ENCODE measurements at regions not wholly inside any gene's neighbourhood (a gene's known extent, or its start where the extent isn't known, plus 50 kb on each side); places are given as distances from the start of the nearest gene placed in this dataset.

DNA sequence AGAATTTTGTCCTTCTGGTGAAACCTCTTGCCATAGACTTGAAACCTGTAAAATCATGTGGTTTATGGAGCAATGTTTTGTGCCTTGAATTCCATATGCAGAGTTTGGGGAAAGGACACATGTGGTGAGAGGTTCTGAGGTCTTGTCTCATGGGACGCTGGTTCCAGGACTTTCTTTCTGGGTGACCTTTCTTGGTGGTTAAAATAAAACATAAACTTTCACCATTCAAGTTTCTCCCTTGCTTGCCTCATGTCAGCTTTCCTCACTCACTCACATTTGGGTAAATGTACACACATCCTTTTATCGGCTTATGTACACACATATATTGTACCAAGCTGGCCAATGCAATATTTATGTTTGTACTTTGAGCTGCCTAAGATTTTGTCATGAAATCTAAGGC, 144.9 kb upstream of the CELF2 start:
- no peak for DNase-seq (ENCODE audit: low spot score)
- TF ChIP-seq, protein P1, sequence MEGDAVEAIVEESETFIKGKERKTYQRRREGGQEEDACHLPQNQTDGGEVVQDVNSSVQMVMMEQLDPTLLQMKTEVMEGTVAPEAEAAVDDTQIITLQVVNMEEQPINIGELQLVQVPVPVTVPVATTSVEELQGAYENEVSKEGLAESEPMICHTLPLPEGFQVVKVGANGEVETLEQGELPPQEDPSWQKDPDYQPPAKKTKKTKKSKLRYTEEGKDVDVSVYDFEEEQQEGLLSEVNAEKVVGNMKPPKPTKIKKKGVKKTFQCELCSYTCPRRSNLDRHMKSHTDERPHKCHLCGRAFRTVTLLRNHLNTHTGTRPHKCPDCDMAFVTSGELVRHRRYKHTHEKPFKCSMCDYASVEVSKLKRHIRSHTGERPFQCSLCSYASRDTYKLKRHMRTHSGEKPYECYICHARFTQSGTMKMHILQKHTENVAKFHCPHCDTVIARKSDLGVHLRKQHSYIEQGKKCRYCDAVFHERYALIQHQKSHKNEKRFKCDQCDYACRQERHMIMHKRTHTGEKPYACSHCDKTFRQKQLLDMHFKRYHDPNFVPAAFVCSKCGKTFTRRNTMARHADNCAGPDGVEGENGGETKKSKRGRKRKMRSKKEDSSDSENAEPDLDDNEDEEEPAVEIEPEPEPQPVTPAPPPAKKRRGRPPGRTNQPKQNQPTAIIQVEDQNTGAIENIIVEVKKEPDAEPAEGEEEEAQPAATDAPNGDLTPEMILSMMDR (IDR thresholded peaks at IDR 0.05; ENCODE audit: extremely low read depth, missing control alignments): no peak

DNA sequence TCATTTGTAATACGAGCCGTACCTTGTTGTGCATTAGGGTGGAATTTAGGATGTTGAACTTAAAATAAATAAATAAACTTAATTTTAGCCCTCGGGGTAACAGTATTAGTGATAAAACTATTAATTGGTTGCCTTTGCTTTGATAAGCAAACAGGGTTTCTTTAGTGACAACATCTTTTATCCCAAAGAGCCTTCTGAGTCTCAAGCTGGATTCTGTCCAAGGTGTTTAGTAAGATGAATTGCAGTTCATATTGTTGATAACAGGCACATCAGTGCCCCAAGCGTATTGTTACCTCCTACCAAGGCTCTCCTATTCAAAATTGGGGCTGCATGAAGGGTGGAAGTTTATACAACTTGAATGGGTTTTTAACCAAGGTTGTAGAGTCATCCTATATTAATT, 144.4 kb upstream of the CELF2 start:
- no peak for DNase-seq (ENCODE audit: low spot score)
- TF ChIP-seq, protein P1 (IDR thresholded peaks at IDR 0.05; ENCODE audit: extremely low read depth, missing control alignments): no peak

DNA sequence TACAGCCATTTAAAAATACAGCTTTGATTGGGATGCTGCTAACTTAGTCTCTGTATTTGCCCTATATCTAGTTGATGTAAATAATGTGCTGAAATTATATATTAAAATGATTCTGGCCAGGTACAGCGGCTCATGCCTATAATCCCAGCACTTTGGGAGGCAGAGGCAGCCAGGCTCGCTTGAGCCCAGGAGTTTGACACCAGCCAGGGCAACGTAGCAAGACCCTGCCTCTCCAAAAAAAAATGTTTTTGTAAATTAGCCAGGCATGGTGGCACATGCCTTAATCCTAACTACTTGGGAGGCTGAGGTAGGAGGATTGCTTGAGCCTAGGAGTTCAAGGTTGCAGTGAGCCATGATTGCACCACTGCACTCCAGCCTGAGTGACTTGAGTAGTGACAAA, 143.8 kb upstream of the CELF2 start:
- TF ChIP-seq, protein P1 (IDR thresholded peaks at IDR 0.05; ENCODE audit: extremely low read depth, missing control alignments): no peak
- DNase-seq (ENCODE audit: low spot score): no peak

DNA sequence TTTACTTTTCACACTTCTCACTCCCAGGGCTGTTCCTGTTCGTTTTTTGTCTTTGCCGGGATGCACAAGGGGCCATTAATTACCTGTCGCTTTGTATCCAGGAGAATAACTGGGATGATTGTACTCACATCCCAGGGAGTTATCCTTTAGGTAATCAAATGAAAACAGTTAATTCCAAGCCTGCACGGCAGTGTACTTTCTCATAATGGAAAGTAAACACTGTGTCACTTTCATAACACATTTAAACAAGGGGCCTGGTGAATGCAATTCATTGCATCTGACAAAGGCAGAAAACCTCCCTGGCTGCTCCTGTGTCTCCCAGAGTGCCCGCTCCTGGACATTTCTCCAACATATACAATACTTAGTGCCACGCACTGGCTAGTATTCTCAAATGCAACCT, 138.7 kb upstream of the CELF2 start:
- DNase-seq (ENCODE audit: low spot score): no peak
- TF ChIP-seq, protein P1 (IDR thresholded peaks at IDR 0.05; ENCODE audit: extremely low read depth, missing control alignments): no peak

DNA sequence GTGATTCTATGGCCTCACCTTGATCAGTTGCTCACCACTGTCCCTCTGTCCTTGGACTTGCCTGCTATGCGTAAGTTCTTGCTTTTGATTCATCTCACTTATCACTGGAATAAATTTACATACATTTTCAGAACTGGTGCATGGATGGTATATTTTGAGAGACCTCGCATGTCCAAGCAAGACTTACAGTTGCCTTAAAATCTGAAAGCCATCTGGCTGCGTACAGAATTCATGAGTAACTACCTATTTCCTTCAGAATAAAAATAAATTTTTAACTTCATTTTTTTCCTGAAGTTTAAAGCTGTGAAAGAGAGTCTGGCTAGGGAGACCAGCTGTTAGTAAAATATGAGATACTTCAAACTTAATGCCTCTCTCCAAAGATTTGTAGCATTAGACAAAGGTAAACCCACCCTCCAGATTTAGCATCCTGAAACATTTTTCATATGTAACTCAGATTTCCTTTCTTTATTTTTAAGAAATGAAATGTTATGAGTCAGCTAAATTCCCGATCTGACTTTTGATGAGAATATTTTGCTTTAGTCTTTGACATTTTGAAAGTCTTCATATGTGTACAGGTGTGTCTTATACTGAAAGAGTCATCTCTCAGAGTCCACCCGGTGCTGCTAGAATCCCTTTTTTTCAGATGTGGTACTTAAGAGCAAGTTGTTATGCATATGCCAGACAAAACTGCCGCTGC, 136.4 kb upstream of the CELF2 start:
- DNase-seq (ENCODE audit: low spot score): no peak
- TF ChIP-seq, protein P1 (IDR thresholded peaks at IDR 0.05; ENCODE audit: extremely low read depth, missing control alignments): no peak

DNA sequence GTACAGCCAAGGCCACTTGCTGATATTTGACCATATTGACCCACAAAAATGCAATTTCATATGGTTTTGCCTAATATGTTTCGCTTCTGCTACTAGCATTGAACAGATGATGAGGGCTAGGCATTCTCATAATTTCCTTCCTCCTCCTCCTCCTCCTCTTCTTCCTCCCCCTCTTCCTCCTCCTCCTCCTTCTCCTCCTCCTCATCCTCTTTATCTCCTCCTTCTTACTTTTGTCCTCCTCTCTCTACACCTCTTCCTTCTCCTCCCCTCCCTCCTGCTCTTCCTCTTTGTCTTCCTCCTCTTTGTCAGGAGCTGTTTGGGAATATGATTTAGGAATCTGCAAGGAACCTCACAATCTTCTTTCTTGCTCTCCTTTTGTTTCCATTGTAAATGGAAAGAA, 133.9 kb upstream of the CELF2 start:
- TF ChIP-seq, protein P1 (IDR thresholded peaks at IDR 0.05; ENCODE audit: extremely low read depth, missing control alignments): no peak
- DNase-seq (ENCODE audit: low spot score): no peak

DNA sequence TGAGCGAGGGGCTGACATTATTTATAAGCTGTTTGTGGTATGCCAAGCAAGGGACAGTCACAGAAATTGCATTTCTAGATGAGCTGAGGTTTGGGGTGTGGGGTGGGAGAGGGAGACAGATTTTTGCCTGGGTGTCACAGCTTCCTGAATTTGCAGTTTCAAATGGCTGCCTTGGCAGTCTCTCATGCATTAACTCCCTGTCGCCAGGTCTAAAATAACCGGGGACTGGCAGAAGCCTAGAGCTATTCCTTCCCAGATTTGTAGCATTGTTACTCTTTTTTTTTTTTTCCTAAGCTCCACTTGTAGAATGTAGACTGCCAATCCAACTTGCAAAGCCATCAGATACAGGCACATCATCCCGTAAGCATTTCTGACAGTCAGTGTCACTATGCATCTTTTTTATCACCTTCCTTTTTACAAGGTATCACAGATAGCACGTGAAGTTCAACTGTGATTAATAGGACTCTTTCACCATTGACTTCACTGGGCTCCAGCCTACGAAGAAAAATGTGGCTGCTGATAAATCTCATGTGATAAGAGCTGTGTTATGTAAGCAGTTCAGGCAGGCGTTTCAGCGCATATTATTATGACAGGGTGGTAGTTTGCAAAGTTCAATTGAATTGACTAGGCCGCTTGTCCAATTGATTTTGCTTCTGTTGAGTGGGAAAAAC, 130.7 kb upstream of the CELF2 start:
- no peak for DNase-seq (ENCODE audit: low spot score)
- TF ChIP-seq, protein P1 (IDR thresholded peaks at IDR 0.05; ENCODE audit: extremely low read depth, missing control alignments): no peak

Measured in GM20000 (cell line).